C4-2B (cell line): ENCODE measurements at regions not wholly inside any gene's neighbourhood (a gene's known extent, or its start where the extent isn't known, plus 50 kb on each side); places are given as distances from the start of the nearest gene placed in this dataset.

Source experiments
- ZFX ChIP-seq: fragments of 450-650 bp; IDR thresholded peaks from 2 replicates; pipeline ENCODE4 v1.6.1; 2017
- TF ChIP-seq, protein P1 (sequence below): fragments of 450-650 bp; conservative IDR thresholded peaks from 2 replicates; pipeline ENCODE4 v1.5.1; 2017; ENCODE audit warnings: mild to moderate bottlenecking

- TF ChIP-seq, protein P1, sequence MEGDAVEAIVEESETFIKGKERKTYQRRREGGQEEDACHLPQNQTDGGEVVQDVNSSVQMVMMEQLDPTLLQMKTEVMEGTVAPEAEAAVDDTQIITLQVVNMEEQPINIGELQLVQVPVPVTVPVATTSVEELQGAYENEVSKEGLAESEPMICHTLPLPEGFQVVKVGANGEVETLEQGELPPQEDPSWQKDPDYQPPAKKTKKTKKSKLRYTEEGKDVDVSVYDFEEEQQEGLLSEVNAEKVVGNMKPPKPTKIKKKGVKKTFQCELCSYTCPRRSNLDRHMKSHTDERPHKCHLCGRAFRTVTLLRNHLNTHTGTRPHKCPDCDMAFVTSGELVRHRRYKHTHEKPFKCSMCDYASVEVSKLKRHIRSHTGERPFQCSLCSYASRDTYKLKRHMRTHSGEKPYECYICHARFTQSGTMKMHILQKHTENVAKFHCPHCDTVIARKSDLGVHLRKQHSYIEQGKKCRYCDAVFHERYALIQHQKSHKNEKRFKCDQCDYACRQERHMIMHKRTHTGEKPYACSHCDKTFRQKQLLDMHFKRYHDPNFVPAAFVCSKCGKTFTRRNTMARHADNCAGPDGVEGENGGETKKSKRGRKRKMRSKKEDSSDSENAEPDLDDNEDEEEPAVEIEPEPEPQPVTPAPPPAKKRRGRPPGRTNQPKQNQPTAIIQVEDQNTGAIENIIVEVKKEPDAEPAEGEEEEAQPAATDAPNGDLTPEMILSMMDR: no peak
- TF ChIP-seq ZFX: no peak
Measured at GRCh38 chr20:40535816-40536215, 153.2 kb downstream of the MAFB start.
